B cell (primary cell): ENCODE measurements at regions not wholly inside any gene's neighbourhood (a gene's known extent, or its start where the extent isn't known, plus 50 kb on each side); places are given as distances from the start of the nearest gene placed in this dataset.

ENCODE experiments used
- EZH2 ChIP-seq: IDR thresholded peaks from 2 replicates; pipeline ENCODE4 v1.6.1; 2012; ENCODE audit warnings: borderline replicate concordance, low read depth, mild to moderate bottlenecking, moderate library complexity, low read length; ENCODE audit not compliant: insufficient read depth, poor library complexity, severe bottlenecking
- TF ChIP-seq, protein P1 (sequence below): fragments of 200-600 bp; IDR thresholded peaks from one replicate; pipeline ENCODE4 v1.8.0; 2022; ENCODE audit warnings: antibody characterized with exemption, mild to moderate bottlenecking

DNA sequence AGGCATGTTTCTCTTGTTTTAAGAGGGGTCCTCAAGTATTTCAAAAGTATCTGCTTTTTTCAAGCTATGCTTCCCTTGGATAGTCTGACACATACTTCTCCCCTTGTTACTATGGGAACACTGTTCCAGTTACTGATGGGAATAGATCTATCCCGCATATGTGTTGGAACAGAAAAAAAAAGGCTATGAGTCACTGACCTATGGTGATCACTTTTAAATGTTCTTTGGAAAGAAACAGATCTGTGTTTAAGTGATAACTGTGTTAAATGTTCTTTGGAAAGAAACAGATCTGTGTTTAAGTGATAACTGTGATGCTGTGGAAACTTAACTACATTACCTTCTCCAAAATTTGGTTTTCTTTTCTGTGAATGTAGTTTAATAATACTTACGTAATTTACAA, 303.2 kb downstream of the TEX13C start:
- TF ChIP-seq, protein P1, sequence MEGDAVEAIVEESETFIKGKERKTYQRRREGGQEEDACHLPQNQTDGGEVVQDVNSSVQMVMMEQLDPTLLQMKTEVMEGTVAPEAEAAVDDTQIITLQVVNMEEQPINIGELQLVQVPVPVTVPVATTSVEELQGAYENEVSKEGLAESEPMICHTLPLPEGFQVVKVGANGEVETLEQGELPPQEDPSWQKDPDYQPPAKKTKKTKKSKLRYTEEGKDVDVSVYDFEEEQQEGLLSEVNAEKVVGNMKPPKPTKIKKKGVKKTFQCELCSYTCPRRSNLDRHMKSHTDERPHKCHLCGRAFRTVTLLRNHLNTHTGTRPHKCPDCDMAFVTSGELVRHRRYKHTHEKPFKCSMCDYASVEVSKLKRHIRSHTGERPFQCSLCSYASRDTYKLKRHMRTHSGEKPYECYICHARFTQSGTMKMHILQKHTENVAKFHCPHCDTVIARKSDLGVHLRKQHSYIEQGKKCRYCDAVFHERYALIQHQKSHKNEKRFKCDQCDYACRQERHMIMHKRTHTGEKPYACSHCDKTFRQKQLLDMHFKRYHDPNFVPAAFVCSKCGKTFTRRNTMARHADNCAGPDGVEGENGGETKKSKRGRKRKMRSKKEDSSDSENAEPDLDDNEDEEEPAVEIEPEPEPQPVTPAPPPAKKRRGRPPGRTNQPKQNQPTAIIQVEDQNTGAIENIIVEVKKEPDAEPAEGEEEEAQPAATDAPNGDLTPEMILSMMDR: no peak
- TF ChIP-seq EZH2: no peak
